H7 (cell line): ENCODE measurements at regions not wholly inside any gene's neighbourhood (a gene's known extent, or its start where the extent isn't known, plus 50 kb on each side); places are given as distances from the start of the nearest gene placed in this dataset.

Experiments
- DNase-seq: peaks from one replicate; pipeline ENCODE4 v3.0.0; 2012
- H3K27me3 ChIP-seq: 2 replicates; pipeline ENCODE4 v1.6.0; 2011; ENCODE audit warnings: mild to moderate bottlenecking, low read length; ENCODE audit not compliant: control insufficient read depth, insufficient read depth
- H3K36me3 ChIP-seq: replicated peaks from 2 replicates; pipeline ENCODE4 v1.5.1; 2011; ENCODE audit warnings: low read length; ENCODE audit not compliant: control insufficient read depth, insufficient read depth
- H3K4me3 ChIP-seq: 2 replicates; pipeline ENCODE4 v1.5.1; 2011; ENCODE audit warnings: low read depth, mild to moderate bottlenecking, control low read depth, low read length, moderate library complexity; ENCODE audit not compliant: insufficient read depth

- Histone ChIP-seq H3K36me3 (no peaks in the 10 kb centered on the region), H3K4me3 (no peak overlapping the region), H3K27me3 (no peaks in the 10 kb centered on the region)
- no peak for DNase-seq
These were observed 84.8 kb upstream of the RNF217 start for GRCh38 chr6:124877468-124877867.

- no peak for DNase-seq
- no peak overlapping the region for H3K4me3 ChIP-seq
- no peaks in the 10 kb centered on the region for H3K27me3 ChIP-seq
- H3K36me3 ChIP-seq: no peaks in the 10 kb centered on the region
These were observed 82.9 kb upstream of the RNF217 start for GRCh38 chr6:124879110-124879991.

- no peaks in the 10 kb centered on the region for H3K27me3 ChIP-seq
- no peak for DNase-seq
- H3K36me3 ChIP-seq: no peaks in the 10 kb centered on the region
- H3K4me3 ChIP-seq: no peak overlapping the region
These were observed 82.3 kb upstream of the RNF217 start for GRCh38 chr6:124879992-124880355.

GRCh38 chr6:124881898-124882578 lies 80.2 kb upstream of the RNF217 start:
- peak; percentile 27 for DNase-seq
- no peaks in the 10 kb centered on the region for H3K27me3 ChIP-seq
- no peaks in the 10 kb centered on the region for H3K36me3 ChIP-seq
- no peak overlapping the region for H3K4me3 ChIP-seq

GRCh38 chr6:124882579-124883393 lies 79.5 kb upstream of the RNF217 start:
- no peaks in the 10 kb centered on the region for H3K36me3 ChIP-seq
- no peak overlapping the region for H3K4me3 ChIP-seq
- no peak for DNase-seq
- no peaks in the 10 kb centered on the region for H3K27me3 ChIP-seq

GRCh38 chr6:124885171-124885570 lies 77.1 kb upstream of the RNF217 start:
- no peak for DNase-seq
- no peaks in the 10 kb centered on the region for H3K27me3 ChIP-seq
- no peaks in the 10 kb centered on the region for H3K36me3 ChIP-seq
- H3K4me3 ChIP-seq: no peak overlapping the region

GRCh38 chr6:124887872-124888580 lies 74.2 kb upstream of the RNF217 start:
- Histone ChIP-seq H3K27me3 (no peaks in the 10 kb centered on the region), H3K36me3 (no peaks in the 10 kb centered on the region), H3K4me3 (no peak overlapping the region)
- DNase-seq: peak; percentile 10

GRCh38 chr6:124888581-124889371 lies 73.5 kb upstream of the RNF217 start:
- H3K4me3 ChIP-seq: no peak overlapping the region
- no peaks in the 10 kb centered on the region for H3K27me3 ChIP-seq
- no peak for DNase-seq
- no peaks in the 10 kb centered on the region for H3K36me3 ChIP-seq

- Histone ChIP-seq H3K36me3 (no peaks in the 10 kb centered on the region), H3K27me3 (no peaks in the 10 kb centered on the region), H3K4me3 (no peak overlapping the region)
- DNase-seq: no peak
These were observed 61.2 kb upstream of the RNF217 start for GRCh38 chr6:124901084-124901483.

- H3K4me3 ChIP-seq: no peak overlapping the region
- DNase-seq: no peak
- no peaks in the 10 kb centered on the region for H3K36me3 ChIP-seq
- no peaks in the 10 kb centered on the region for H3K27me3 ChIP-seq
These were observed 58.4 kb upstream of the RNF217 start for GRCh38 chr6:124903797-124904196.

- H3K36me3 ChIP-seq: no peaks in the 10 kb centered on the region
- H3K27me3 ChIP-seq: no peaks in the 10 kb centered on the region
- DNase-seq: no peak
- H3K4me3 ChIP-seq: no peak overlapping the region
These were observed 54.6 kb upstream of the RNF217 start for GRCh38 chr6:124907596-124907995.
